Mucosa of descending colon (tissue), 3 donors: ENCODE measurements at regions not wholly inside any gene's neighbourhood (a gene's known extent, or its start where the extent isn't known, plus 50 kb on each side); places are given as distances from the start of the nearest gene placed in this dataset.

Source experiments
- ATAC-seq: fragments of 200-7000 bp; cut with Tn5 transposase; one replicate; pipeline ENCODE4 v1.9.1; 2020; ENCODE audit warnings: mild to moderate bottlenecking, moderate library complexity
- DNase-seq, 3 donors: peaks; one replicate each; pipeline ENCODE4 v3.0.0-alpha.2; 2020
- H3K36me3 ChIP-seq: fragments of 200-600 bp; one replicate; pipeline ENCODE4 v1.8.0; 2021; ENCODE audit warnings: low read depth, mild to moderate bottlenecking
- H3K4me1 ChIP-seq: fragments of 200-600 bp; one replicate; pipeline ENCODE4 v1.8.0; 2021; ENCODE audit warnings: low read depth, mild to moderate bottlenecking
- H3K4me3 ChIP-seq: fragments of 200-600 bp; one replicate; pipeline ENCODE4 v1.8.0; 2021; ENCODE audit warnings: mild to moderate bottlenecking
- H3K9me3 ChIP-seq: fragments of 200-600 bp; one replicate; pipeline ENCODE4 v1.8.0; 2021; ENCODE audit warnings: mild to moderate bottlenecking
- intact Hi-C, 2 donors: fragments of 100-400 bp; cut with DNase I in 1 of 2; cut with micrococcal nuclease in 1 of 2; formaldehyde crosslinking; loops; one replicate each; pipeline versions ENCODE4 v1.11.0 to v1.11.1; 2022; cut with DNase I, micrococcal nuclease
- TF ChIP-seq, protein P1 (sequence below): fragments of 200-600 bp; IDR thresholded peaks from one replicate; pipeline ENCODE4 v1.8.0; 2022; ENCODE audit warnings: antibody characterized with exemption, mild to moderate bottlenecking
- donor health status: DM: no; HTN: no; CAD: no; lungs with moderate emphysema.
- donor health status: DM: no; HTN: no; CAD: no.
- donor health status: DM: no; HTN: yes; CAD: no.

DNA sequence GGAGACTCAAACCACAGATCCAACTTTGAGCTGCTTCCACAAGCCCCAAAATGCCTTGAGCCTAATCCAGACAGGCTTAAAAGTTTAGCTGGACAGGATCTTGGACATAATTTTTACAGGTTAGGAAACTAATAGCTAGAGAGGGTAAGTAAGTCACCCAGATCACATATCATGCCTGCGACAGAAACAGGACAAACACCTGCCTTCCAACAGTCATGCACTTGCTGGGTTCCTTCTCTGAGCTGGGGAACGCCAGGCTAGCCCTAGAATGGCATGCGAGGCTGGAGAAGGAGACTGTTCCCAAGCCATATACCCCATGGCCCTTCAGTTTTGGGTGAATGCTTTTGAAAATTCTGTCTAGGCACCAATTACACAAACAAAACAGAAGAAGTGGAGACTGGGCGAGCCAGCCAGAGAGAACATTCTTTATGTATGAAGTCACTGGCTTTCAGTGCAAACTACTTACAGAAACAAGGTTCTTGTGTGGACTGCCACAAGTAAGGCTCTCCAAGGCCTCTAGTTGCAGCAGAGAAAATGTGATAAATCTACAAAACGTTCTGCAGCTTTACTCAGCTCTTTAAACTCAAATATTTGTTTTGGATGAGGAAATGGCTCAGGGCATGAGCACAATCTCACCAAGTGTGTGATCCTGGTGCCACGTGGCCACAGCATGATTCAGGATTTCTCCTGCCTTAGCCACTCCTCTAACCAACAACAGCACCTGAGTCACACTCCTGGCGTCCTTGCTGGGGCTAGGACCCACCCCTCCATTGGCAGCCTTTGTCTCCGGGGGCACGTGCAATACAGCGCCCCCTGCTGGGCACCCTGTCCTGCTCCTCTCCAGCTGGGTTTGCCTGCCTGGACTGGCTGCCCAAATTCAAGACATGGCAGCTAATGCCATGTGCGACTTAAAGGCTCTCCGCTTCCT, 73.4 kb upstream of the UBL3 start:
- DNase-seq (peak; percentile 89 to 90 (median 89)), ATAC-seq (peak; percentile 91)
- H3K36me3 ChIP-seq: no peaks in the 10 kb centered on the region
- H3K4me1 ChIP-seq: peaks cover 30% of the 10 kb centered on the region
- no peaks in the 10 kb centered on the region for H3K9me3 ChIP-seq
- H3K4me3 ChIP-seq: no peak overlapping the region
- TF ChIP-seq, protein P1, sequence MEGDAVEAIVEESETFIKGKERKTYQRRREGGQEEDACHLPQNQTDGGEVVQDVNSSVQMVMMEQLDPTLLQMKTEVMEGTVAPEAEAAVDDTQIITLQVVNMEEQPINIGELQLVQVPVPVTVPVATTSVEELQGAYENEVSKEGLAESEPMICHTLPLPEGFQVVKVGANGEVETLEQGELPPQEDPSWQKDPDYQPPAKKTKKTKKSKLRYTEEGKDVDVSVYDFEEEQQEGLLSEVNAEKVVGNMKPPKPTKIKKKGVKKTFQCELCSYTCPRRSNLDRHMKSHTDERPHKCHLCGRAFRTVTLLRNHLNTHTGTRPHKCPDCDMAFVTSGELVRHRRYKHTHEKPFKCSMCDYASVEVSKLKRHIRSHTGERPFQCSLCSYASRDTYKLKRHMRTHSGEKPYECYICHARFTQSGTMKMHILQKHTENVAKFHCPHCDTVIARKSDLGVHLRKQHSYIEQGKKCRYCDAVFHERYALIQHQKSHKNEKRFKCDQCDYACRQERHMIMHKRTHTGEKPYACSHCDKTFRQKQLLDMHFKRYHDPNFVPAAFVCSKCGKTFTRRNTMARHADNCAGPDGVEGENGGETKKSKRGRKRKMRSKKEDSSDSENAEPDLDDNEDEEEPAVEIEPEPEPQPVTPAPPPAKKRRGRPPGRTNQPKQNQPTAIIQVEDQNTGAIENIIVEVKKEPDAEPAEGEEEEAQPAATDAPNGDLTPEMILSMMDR: peak; percentile 83
- intact Hi-C loops: loop anchor here in 1 of 2 donors (5.0 to 10.0 kb wide), 2 partner anchors 77 to 191 kb away; no protein-coding TSS in a partner anchor

DNA sequence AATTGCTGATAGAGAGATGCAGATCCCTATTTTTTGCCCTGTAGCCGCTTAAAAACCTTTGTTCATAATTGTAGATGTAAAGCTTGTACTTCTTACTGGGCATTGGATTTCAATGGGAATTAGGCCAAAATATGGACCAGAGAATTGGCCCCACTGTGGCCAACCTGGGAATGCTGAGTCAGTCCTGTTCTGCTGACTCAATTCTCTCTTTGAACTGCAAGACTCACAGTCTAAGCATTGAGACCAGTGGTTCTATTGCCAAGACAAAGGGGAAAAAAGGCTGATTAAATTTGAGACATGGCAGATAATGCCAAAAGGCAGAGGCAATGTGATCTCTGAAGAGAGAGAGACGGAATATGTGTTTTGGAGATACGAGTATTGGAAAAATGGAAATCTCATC, 72.5 kb upstream of the UBL3 start:
- intact Hi-C loops: loop anchor here in 1 of 2 donors (5.0 to 10.0 kb wide), 2 partner anchors 76 to 192 kb away; no protein-coding TSS in a partner anchor

DNA sequence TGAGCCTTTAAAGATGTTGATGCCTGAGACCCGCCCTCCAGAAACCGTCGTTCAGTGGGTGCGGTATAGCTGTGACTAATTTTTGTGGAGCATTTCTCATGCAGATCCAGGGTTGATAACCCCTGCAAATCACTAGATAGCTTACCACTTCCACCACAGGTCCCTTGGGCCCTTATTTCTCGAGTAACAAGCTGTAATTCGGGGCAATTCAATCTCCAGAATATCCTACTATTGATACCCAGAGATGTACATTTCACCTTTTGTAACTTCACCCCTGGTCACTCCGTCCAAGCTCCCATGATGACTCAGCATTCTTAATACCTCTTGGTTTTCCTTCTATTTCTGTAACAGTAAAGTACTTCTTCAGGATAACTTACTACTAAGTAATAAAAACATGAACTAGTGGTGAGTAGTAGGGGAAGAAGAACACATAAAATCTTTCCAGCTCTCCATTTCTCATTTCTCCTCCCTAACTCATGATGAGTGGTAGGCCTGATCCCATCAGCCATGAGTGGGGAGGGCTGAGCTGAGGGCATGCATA, 71.9 kb upstream of the UBL3 start:
- Histone ChIP-seq H3K9me3 (no peaks in the 10 kb centered on the region), H3K36me3 (no peaks in the 10 kb centered on the region), H3K4me3 (no peak overlapping the region), H3K4me1 (peaks cover 30% of the 10 kb centered on the region)
- no peak for ATAC-seq
- intact Hi-C loops: loop anchor here in 1 of 2 donors (5.0 to 10.0 kb wide), 2 partner anchors 75 to 192 kb away; no protein-coding TSS in a partner anchor
- TF ChIP-seq, protein P1: no peak
- DNase-seq: no peak

More for the DNA sequence above, 72.5 kb upstream of the UBL3 start:
- no peaks in the 10 kb centered on the region for H3K36me3 ChIP-seq
- no peak overlapping the region for H3K4me3 ChIP-seq
- DNase-seq (no peak), ATAC-seq (no peak)
- TF ChIP-seq, protein P1: no peak
- peaks cover 30% of the 10 kb centered on the region for H3K4me1 ChIP-seq
- H3K9me3 ChIP-seq: no peaks in the 10 kb centered on the region

DNA sequence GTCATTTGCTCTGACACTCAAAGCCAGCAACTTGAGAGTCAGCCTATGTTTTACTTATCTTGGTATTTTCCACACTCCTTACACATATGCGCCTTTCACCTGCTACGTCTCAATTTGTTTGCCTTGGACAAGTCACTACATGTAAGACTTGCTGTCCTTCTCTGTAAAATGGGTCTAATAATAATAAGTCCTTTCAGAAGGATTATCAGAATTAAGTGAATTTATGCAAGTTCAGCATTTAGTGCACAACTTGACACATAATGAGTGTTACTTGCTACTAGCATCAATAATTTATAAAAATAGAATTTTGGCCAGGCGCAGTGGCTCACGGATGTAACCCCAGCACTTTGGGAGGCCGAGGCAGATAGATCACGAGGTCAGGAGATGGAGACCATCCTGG, 71.1 kb upstream of the UBL3 start:
- Histone ChIP-seq H3K4me3 (no peak overlapping the region), H3K36me3 (no peaks in the 10 kb centered on the region), H3K4me1 (peaks cover 30% of the 10 kb centered on the region), H3K9me3 (no peaks in the 10 kb centered on the region)
- intact Hi-C loops: loop anchor here in 1 of 2 donors (5.0 to 10.0 kb wide), 2 partner anchors 74 to 193 kb away; no protein-coding TSS in a partner anchor
- TF ChIP-seq, protein P1: no peak
- no peak for DNase-seq
- ATAC-seq: no peak

DNA sequence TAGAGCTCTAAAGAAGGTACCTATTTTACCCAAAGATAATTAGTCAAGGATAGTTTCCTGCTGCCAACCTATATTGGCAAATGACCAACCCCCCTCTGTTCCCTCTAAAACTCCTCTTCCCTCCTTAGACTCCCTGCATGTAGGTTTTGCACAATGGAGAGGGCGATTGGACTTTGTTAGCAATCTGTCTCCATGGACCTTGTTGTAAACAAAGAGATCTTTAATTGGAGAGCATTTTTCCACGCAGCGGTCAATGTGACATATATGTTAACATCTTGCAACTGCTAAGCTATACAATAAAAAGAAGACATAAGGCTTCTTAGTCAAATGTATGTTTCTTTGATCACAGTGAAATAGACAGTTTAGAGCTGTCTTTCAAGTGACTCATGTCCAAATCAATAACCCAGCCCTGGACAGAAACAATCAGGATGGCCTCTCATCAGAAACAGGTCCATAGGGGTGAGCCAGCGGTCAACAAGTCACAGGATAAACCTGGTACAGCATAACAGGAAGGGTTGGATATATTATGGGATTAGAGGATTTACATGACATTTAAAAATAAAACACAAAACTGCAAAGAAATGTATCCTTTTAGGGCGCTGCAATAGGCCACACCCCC, 69.7 kb upstream of the UBL3 start:
- Histone ChIP-seq H3K9me3 (no peaks in the 10 kb centered on the region), H3K36me3 (no peaks in the 10 kb centered on the region), H3K4me1 (peaks cover 20% of the 10 kb centered on the region), H3K4me3 (no peak overlapping the region)
- ATAC-seq (peak; percentile 35), DNase-seq (no peak)
- TF ChIP-seq, protein P1: no peak
- intact Hi-C loops: loop anchor here in 1 of 2 donors (5.0 to 10.0 kb wide), 2 partner anchors 73 to 195 kb away; no protein-coding TSS in a partner anchor
